DOHH2 (cell line): ENCODE measurements at regions not wholly inside any gene's neighbourhood (a gene's known extent, or its start where the extent isn't known, plus 50 kb on each side); places are given as distances from the start of the nearest gene placed in this dataset.

Experiments
- EZH2phosphoT487 ChIP-seq: fragments of 200-600 bp; sonication (generic); IDR thresholded peaks from 2 replicates; pipeline ENCODE4 v1.6.1; 2017; ENCODE audit warnings: borderline replicate concordance, mild to moderate bottlenecking, antibody characterized with exemption, low read length, moderate library complexity, mixed read lengths
- TF ChIP-seq, protein P1 (sequence below): fragments of 200-600 bp; sonication (generic); IDR thresholded peaks from one replicate; pipeline ENCODE4 v1.5.1; 2014; ENCODE audit warnings: antibody characterized with exemption, mild to moderate bottlenecking, low read depth, low read length; ENCODE audit not compliant: poor library complexity, severe bottlenecking

DNA sequence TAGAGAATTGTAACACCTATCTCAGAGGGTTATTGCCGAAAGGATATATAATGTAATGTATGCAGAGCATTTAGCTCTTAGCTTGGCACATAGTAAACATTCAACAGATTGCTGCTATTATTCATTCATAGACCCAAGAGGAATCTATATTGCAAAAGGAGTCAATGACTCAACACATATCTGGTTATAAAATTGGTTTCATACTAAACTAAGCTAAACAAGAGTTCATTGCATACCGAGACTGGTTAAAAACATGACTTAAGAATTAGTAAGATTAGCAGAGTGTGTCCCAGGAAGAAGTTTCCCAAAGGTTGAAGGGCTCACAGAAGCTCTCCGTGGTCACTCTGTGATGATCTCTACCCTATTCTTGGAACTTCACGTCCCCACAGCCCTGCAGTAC is 339.6 kb upstream of the CCNH start:
- TF ChIP-seq, protein P1, sequence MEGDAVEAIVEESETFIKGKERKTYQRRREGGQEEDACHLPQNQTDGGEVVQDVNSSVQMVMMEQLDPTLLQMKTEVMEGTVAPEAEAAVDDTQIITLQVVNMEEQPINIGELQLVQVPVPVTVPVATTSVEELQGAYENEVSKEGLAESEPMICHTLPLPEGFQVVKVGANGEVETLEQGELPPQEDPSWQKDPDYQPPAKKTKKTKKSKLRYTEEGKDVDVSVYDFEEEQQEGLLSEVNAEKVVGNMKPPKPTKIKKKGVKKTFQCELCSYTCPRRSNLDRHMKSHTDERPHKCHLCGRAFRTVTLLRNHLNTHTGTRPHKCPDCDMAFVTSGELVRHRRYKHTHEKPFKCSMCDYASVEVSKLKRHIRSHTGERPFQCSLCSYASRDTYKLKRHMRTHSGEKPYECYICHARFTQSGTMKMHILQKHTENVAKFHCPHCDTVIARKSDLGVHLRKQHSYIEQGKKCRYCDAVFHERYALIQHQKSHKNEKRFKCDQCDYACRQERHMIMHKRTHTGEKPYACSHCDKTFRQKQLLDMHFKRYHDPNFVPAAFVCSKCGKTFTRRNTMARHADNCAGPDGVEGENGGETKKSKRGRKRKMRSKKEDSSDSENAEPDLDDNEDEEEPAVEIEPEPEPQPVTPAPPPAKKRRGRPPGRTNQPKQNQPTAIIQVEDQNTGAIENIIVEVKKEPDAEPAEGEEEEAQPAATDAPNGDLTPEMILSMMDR = no peak
- TF ChIP-seq EZH2phosphoT487 = no peak
